D341Med (cell line): ENCODE measurements at regions not wholly inside any gene's neighbourhood (a gene's known extent, or its start where the extent isn't known, plus 50 kb on each side); places are given as distances from the start of the nearest gene placed in this dataset.

Experiments used
- DNase-seq: peaks from one replicate; pipeline ENCODE4 v3.0.0; 2012; ENCODE audit warnings: low spot score

- no peak for DNase-seq
Measured at GRCh38 chr6:100944644-100945043, 63.5 kb upstream of the ASCC3 start.

DNA sequence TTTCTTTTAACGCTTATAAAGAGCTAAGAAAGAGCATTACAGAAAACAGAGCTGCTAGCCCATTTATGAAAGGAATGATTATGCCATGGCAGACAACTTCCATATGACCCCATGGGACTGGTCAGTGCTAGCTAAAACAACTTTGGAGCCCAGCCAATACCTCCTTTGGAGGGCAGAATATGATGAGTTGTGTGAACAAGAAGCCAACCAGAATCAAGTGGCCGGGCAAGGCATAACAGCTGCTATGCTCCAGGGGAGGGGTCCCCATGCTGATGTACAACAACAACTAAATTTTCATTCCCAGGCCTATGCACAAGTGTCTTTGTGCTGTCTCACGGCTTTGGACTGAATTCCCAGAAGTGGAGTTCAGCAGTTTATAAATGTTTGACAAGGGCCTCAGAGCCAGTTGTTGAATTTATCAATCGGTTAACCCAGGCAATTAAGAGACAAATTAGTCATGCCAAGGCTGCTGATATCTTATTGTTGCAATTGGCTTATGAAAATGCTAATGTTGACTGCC, 65.0 kb upstream of the ASCC3 start:
- DNase-seq = no peak

GRCh38 chr6:100946711-100947110, 65.6 kb upstream of the ASCC3 start:
- DNase-seq = no peak

- no peak for DNase-seq
Measured at GRCh38 chr6:100948381-100949133, 67.4 kb upstream of the ASCC3 start.

DNA sequence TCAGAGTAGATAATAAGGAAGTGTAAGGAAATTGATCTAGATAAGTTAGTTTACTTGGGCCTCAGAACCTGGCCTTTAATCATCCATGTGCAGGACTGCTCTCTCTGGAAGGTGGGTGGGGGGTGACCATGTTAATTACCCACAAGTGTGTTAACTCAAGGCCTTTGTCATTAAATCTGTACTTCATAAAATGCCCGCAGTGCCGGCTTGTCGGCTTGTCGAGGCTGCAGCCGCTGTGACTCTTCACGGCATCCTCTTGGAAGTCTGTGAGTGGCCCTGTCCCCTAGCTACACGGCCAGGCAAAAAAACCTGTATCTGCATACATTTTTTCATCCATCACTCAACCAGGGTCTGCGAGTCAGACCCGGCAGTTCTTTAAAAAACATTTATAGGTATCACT, 70.9 kb upstream of the ASCC3 start:
- no peak for DNase-seq

GRCh38 chr6:100959280-100959679, 78.2 kb upstream of the ASCC3 start:
- DNase-seq = no peak

- DNase-seq = no peak
Measured at GRCh38 chr6:100962466-100962865, 81.3 kb upstream of the ASCC3 start.

DNA sequence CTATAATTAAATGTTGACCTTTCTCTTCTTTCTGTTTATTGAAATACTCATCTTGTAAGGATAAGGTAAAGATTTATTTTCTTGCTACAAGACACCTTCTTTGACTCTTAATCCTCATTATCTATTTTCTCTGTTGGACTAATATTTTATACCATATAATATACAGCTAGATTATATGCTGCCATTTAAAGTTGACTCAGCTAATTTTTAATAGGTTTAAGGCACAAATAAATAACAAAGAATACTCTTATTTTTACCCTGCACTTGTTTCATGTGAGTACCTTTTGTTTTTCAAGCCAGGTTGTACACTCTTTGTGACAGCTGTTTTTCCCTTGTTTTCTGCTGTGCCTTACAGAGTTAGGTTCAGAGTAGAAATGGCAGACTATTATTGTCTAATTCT, 83.9 kb upstream of the ASCC3 start:
- no peak for DNase-seq

DNA sequence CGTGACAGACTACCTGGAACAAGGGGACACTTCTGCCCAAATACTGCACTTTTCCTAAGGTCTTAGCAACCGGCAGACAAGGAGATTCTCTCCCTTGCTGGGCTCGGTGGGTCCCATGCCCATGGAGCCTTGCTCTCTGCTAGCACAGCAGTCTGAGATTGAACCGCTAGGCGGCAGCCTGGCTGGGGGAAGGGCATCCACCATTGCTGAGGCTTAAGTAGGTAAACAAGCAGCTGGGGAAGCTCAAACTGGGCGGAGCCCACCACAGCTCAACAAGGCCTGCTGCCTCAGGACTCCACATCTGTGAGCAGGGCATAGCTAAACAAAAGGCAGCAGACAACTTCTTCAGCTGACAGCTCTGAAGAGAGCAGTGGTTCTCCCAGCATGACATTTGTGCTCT, 87.8 kb upstream of the ASCC3 start:
- no peak for DNase-seq

DNA sequence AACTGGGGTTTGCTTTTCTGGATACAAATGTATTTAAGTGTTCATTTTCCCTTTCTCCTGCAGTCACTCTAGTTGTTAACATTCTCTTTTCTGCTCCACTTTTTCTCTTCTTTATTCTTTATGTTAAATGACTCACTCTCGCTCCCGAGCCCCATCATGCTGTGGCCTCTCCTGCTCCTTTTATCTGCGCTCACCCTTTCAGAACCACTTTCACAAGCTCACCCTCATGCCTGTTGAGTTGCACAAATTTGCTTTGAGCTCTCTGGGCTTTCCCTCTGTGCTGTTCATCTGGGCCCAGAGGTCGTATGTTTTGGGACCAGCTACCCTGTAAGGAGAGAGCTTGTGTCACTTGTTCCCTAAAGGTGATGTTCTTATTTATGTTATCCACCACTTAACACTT, 98.1 kb upstream of the ASCC3 start:
- DNase-seq = no peak

DNA sequence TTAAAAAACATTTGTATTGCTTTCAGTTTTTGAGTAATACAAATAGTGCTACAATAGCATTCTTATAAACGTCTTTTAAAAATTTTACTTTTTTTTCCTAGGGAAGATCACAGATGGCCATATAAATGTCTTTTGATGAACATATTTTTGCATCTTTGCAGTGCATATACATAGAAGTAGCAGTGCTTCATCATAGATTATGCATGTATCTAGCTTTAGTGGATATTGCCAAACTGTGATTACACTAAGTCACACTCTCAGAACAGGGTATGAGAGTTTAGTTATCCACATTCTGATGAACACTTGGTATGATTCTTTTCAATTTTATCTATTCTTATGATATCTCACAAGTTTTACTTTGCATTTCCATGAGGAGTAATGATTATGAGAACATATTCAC, 99.8 kb upstream of the ASCC3 start:
- no peak for DNase-seq

GRCh38 chr6:100986921-100987320, 105.8 kb upstream of the ASCC3 start:
- DNase-seq = no peak

GRCh38 chr6:100987556-100987955, 106.4 kb upstream of the ASCC3 start:
- DNase-seq = no peak

- DNase-seq = no peak
Measured at GRCh38 chr6:100988391-100988984, 107.4 kb upstream of the ASCC3 start.

GRCh38 chr6:100990070-100990469, 108.9 kb upstream of the ASCC3 start:
- DNase-seq = no peak

DNA sequence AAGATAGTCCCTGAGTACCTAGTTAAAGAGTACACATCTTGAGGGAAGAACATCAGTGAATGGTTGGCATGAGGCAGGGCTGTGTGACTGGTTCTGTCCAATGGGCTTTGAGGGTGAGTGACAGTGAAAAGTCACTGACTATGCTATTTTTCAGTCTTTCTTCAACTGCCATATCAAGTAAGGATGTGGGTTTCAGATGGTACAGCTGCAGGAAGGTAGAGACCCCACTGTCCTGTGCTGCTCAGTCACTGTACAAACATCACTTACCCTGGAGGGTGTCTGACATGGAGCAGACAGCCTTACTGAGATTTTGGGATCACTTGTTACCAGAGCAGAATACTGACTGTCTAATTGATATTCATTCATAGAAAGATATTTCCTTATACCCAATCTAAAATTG, 115.3 kb upstream of the ASCC3 start:
- DNase-seq = no peak

DNA sequence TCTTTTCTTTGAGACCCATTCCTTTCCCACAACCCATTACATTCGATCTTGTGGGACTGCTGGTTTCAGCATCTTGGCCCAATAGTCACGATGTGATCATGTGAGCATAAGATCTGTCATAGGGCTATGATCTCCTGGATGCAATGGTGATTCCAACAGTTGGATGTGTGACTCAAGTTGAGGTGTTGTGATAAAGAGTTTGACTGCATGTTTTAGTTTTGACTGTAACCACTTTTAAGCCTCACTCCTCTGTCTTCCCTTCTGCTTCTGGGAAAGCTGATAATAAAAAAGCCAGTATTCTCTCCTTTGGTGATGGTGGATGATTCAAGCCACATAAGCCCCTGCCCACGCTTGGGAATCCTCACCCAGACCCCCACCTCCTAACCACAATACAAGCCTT, 117.0 kb upstream of the ASCC3 start:
- DNase-seq = no peak

DNA sequence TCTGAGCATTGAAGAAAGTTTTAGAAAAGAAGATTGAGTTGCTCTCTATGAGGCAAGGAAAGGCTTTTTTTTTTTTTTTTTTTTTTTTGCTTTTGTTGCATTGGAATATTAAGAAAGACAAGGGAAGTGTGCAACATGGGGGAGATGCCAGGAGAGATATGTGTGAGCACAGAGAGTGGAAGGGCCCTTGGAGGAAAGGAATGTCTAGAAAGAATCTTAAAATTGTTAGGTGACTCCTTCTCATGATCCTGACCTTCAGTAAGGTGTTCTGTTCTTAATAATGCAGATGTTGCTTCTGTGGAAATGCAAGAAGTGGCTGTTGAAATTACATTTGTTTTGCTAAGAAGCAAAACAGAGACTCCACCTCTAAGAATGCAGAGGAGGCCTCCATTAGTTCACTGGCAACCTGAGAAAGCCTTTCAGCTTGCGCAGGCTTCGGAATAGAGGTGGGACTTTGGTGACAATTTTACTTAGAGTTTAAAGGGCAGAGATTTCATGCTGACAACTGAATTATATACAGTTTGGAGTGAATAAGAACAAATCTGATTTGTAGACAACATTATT, 118.0 kb upstream of the ASCC3 start:
- no peak for DNase-seq

- no peak for DNase-seq
Measured at GRCh38 chr6:101000341-101000740, 119.2 kb upstream of the ASCC3 start.

DNA sequence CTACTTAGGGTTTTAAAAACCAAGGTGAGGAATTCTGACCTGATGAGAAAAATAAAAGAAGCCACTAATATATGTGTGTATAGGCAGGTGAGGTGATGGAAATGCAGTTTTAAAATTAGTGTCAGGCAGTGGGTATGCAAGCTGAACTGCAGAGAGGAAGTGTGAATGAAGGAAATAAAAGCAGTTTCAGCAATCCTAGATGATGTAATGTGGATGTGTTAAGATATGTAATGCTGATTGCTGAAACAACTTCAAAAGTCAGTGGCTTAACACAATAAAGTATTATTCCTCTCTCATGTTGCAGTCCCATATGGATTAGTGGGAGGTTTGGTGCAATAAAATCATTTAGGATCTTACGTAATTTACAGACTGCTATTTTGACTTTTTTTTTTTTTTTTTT, 119.9 kb upstream of the ASCC3 start:
- DNase-seq = no peak

- DNase-seq = no peak
Measured at GRCh38 chr6:101001607-101002006, 120.5 kb upstream of the ASCC3 start.

GRCh38 chr6:101003075-101003474, 121.9 kb upstream of the ASCC3 start:
- DNase-seq = no peak

DNA sequence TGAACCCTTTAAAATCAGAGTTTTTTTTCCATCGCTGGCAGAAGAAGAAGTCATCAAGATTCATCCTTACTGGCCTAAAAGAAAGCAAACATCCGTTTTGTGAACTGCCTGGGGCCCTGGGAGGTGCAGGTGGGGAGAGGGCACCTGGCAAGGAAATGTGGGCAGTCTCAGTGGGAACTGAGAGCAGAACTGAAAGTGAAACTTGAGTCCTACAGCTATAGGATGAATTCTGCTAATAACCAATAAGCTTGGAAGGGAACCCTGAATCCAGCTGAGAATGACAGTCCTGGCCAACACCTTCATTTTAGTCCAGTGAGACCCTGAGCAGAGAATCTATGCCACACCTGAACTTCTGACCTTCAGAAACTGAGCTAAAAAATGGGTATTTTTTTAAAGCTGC, 130.1 kb upstream of the ASCC3 start:
- DNase-seq = no peak
